WTC11 (cell line): ENCODE measurements at regions not wholly inside any gene's neighbourhood (a gene's known extent, or its start where the extent isn't known, plus 50 kb on each side); places are given as distances from the start of the nearest gene placed in this dataset.

ENCODE experiments used
- ATAC-seq: fragments of 200-7000 bp; cut with Tn5 transposase; 2 replicates; pipeline ENCODE4 v1.10.0; 2021; ENCODE audit warnings: mild to moderate bottlenecking, moderate library complexity
- CTCF ChIA-PET: fragments of 300-600 bp; sonication (Branson Sonifier 250); formaldehyde crosslinking; loops from one replicate; lab custom pipeline; 2021; ENCODE audit warnings: antibody characterized with exemption; lab: Charles Lee
- POLR2A ChIA-PET: fragments of 350-600 bp; sonication (Branson Sonifier 250); formaldehyde crosslinking; loops from one replicate; lab custom pipeline; 2021; ENCODE audit warnings: antibody characterized with exemption; lab: Charles Lee
- DNase-seq: peaks from one replicate; pipeline ENCODE4 v3.0.0; 2021; ENCODE audit warnings: low spot score
- H3K27ac Mint-ChIP-seq: 2 replicates; pipeline ENCODE4 v1.8.0; 2021; ENCODE audit warnings: mixed read lengths
- H3K27me3 Mint-ChIP-seq: 2 replicates; pipeline ENCODE4 v1.8.0; 2021; ENCODE audit warnings: low read depth, mild to moderate bottlenecking, moderate library complexity, mixed read lengths
- H3K36me3 Mint-ChIP-seq: 2 replicates; pipeline ENCODE4 v1.8.0; 2021; ENCODE audit warnings: mixed read lengths
- H3K4me1 Mint-ChIP-seq: 2 replicates; pipeline ENCODE4 v1.8.0; 2022; ENCODE audit warnings: mixed read lengths
- H3K4me3 Mint-ChIP-seq: 2 replicates; pipeline ENCODE4 v1.8.0; 2021; ENCODE audit warnings: mild to moderate bottlenecking, moderate library complexity, mixed read lengths
- H3K9me3 Mint-ChIP-seq: 2 replicates; pipeline ENCODE4 v1.8.0; 2021; ENCODE audit warnings: mixed read lengths
- ATF1 ChIP-seq: sonication (generic); formaldehyde crosslinking; IDR thresholded peaks from 2 replicates; pipeline ENCODE4 v1.8.1; 2023; ENCODE audit warnings: mild to moderate bottlenecking, moderate library complexity, missing genetic modification reagents
- ELF4 ChIP-seq: sonication (generic); formaldehyde crosslinking; IDR thresholded peaks from 2 replicates; pipeline ENCODE4 v1.8.1; 2022; ENCODE audit warnings: low read depth, mild to moderate bottlenecking, moderate library complexity, missing genetic modification reagents
- ESRRA ChIP-seq: sonication (generic); formaldehyde crosslinking; IDR thresholded peaks from 2 replicates; pipeline ENCODE4 v1.8.1; 2022; ENCODE audit warnings: mild to moderate bottlenecking, missing genetic modification reagents, borderline replicate concordance
- IRF2 ChIP-seq: sonication (generic); formaldehyde crosslinking; IDR thresholded peaks from 2 replicates; pipeline ENCODE4 v1.8.0; 2022; ENCODE audit warnings: low read depth, missing genetic modification reagents, borderline replicate concordance
- JAZF1 ChIP-seq: fragments of 250-450 bp; sonication (Bioruptor Pico); IDR thresholded peaks from 2 replicates; pipeline ENCODE4 v1.9.0; 2021; ENCODE audit warnings: moderate library complexity, mild to moderate bottlenecking, inconsistent platforms
- JUN ChIP-seq: sonication (generic); formaldehyde crosslinking; IDR thresholded peaks from 2 replicates; pipeline ENCODE4 v1.8.0; 2023; ENCODE audit warnings: mild to moderate bottlenecking, missing genetic modification reagents
- NFATC4 ChIP-seq: fragments of 250-450 bp; sonication (Bioruptor Pico); IDR thresholded peaks from 2 replicates; pipeline ENCODE4 v1.9.0; 2021; ENCODE audit warnings: mild to moderate bottlenecking
- SMAD4 ChIP-seq: sonication (generic); formaldehyde crosslinking; IDR thresholded peaks from 2 replicates; pipeline ENCODE4 v1.8.0; 2022; ENCODE audit warnings: mild to moderate bottlenecking, missing genetic modification reagents
- SOX15 ChIP-seq: fragments of 250-450 bp; sonication (Bioruptor Pico); IDR thresholded peaks from 2 replicates; pipeline ENCODE4 v1.9.0; 2021; ENCODE audit warnings: mild to moderate bottlenecking
- ZNF121 ChIP-seq: sonication (generic); formaldehyde crosslinking; IDR thresholded peaks from 2 replicates; pipeline ENCODE4 v1.8.0; 2023; ENCODE audit warnings: missing genetic modification reagents
- ZNF219 ChIP-seq: sonication (generic); formaldehyde crosslinking; IDR thresholded peaks from 2 replicates; pipeline ENCODE4 v1.8.0; 2023; ENCODE audit warnings: missing genetic modification reagents, mild to moderate bottlenecking, borderline replicate concordance
- ZNF232 ChIP-seq: sonication (generic); formaldehyde crosslinking; IDR thresholded peaks from 2 replicates; pipeline ENCODE4 v1.8.0; 2022; ENCODE audit warnings: mild to moderate bottlenecking, missing genetic modification reagents
- ZNF263 ChIP-seq: sonication (generic); formaldehyde crosslinking; IDR thresholded peaks from 2 replicates; pipeline ENCODE4 v1.8.1; 2022; ENCODE audit warnings: low read depth, mild to moderate bottlenecking, moderate library complexity, missing genetic modification reagents
- ZNF416 ChIP-seq: fragments of 250-450 bp; sonication (Bioruptor Pico); IDR thresholded peaks from 2 replicates; pipeline ENCODE4 v1.9.0; 2021; ENCODE audit warnings: mild to moderate bottlenecking, inconsistent platforms
- TF ChIP-seq, protein P1 (sequence below): fragments of 250-450 bp; sonication (Bioruptor Pico); IDR thresholded peaks from 2 replicates; pipeline ENCODE4 v1.9.0; 2021; ENCODE audit warnings: mild to moderate bottlenecking
- TF ChIP-seq, protein P2 (sequence below): fragments of 250-450 bp; sonication (Bioruptor Pico); IDR thresholded peaks from 2 replicates; pipeline ENCODE4 v1.9.0; 2021; ENCODE audit warnings: moderate library complexity, mild to moderate bottlenecking, inconsistent platforms, borderline replicate concordance
- TF ChIP-seq, protein P3 (sequence below): sonication (generic); formaldehyde crosslinking; IDR thresholded peaks from 2 replicates; pipeline ENCODE4 v1.8.1; 2023; ENCODE audit warnings: mild to moderate bottlenecking, missing genetic modification reagents, borderline replicate concordance
- TF ChIP-seq, protein P4 (sequence below): sonication (generic); formaldehyde crosslinking; IDR thresholded peaks from 2 replicates; pipeline ENCODE4 v1.8.0; 2022; ENCODE audit warnings: mild to moderate bottlenecking, missing genetic modification reagents

DNA sequence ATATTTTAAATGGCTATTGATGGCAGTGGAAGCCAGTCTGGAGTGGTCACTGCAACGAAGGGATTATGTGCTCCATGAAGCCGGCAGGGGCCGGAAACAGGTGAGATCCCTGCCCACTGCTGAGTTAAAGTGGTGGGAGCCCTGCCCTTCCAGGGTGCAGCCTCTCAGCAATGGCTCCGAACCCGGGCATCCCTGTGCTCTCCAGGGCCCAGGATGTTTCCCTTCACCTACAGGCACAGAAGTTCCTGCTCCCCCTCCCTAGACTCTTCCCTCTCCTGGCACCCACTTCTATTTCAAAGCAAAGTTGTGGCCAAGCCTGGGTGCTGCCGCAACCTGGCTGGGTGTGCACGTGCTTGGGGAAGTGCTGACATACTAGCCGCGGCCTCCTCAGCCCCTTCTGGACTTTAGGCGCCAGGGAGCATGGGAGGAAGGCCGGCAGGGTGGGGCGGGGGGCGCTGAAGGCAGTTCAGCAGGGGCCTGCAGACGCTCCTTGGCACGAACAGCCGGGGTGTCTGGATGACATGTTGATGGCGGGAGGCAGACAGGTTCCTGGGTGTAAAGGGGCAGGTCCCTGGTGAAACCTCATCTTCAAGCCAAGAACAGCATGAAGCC is 452.3 kb downstream of the HTR1B start:
- H3K4me3 Mint-ChIP-seq, result no peak overlapping the region
- DNase-seq (no peak), ATAC-seq (no peak)
- H3K9me3 Mint-ChIP-seq, result peaks cover 21% of the 10 kb centered on the region
- ChIA-PET POLR2A (no interaction called here), CTCF (no interaction called here)
- H3K27ac Mint-ChIP-seq, result no peak overlapping the region
- H3K4me1 Mint-ChIP-seq, result no peaks in the 10 kb centered on the region
- TF ChIP-seq, protein P1, sequence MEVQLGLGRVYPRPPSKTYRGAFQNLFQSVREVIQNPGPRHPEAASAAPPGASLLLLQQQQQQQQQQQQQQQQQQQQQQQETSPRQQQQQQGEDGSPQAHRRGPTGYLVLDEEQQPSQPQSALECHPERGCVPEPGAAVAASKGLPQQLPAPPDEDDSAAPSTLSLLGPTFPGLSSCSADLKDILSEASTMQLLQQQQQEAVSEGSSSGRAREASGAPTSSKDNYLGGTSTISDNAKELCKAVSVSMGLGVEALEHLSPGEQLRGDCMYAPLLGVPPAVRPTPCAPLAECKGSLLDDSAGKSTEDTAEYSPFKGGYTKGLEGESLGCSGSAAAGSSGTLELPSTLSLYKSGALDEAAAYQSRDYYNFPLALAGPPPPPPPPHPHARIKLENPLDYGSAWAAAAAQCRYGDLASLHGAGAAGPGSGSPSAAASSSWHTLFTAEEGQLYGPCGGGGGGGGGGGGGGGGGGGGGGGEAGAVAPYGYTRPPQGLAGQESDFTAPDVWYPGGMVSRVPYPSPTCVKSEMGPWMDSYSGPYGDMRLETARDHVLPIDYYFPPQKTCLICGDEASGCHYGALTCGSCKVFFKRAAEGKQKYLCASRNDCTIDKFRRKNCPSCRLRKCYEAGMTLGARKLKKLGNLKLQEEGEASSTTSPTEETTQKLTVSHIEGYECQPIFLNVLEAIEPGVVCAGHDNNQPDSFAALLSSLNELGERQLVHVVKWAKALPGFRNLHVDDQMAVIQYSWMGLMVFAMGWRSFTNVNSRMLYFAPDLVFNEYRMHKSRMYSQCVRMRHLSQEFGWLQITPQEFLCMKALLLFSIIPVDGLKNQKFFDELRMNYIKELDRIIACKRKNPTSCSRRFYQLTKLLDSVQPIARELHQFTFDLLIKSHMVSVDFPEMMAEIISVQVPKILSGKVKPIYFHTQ (CRISPR knock-in tag), result no peak
- no peak for TF ChIP-seq ATF1 (CRISPR knock-in tag)
- no peaks in the 10 kb centered on the region for H3K27me3 Mint-ChIP-seq
- H3K36me3 Mint-ChIP-seq, result peaks cover 6% of the 10 kb centered on the region

DNA sequence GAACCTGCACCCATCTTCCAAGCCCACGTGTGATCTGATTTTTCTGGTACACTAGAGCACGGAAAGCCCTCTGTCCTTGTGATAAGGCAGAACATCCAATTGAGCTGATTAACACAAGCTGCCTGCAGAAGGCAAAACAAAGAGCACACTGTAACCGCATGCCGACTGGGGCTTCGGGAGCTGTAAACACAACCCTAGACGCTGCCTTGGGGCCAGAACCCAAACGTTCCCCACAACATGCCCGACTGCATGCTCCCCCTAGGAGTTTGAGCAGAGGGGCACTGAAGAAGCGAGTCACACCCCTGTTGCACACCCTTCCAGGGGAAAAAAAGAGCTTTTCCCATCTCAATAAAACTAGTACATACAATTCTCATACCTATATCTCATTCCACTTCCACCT is 470.7 kb downstream of the HTR1B start:
- peaks cover 24% of the 10 kb centered on the region for H3K9me3 Mint-ChIP-seq
- DNase-seq, result peak; percentile 27
- ChIA-PET POLR2A (no interaction called here), CTCF (no interaction called here)
- peaks cover 9% of the 10 kb centered on the region; the same call in 1 of the 2 replicates for H3K27me3 Mint-ChIP-seq
- no peak overlapping the region for H3K27ac Mint-ChIP-seq
- peak; percentile 90 for ATAC-seq
- TF ChIP-seq JUN (CRISPR knock-in tag) (no peak), NFATC4 (no peak), SOX15 (CRISPR knock-in tag) (no peak), IRF2 (CRISPR knock-in tag) (no peak), JAZF1 (CRISPR knock-in tag) (no peak), ZNF121 (CRISPR knock-in tag) (no peak), SMAD4 (CRISPR knock-in tag) (no peak), ZNF219 (CRISPR knock-in tag) (no peak), ZNF416 (CRISPR knock-in tag) (no peak), ATF1 (CRISPR knock-in tag) (no peak), ZNF232 (CRISPR knock-in tag) (no peak), ESRRA (no peak), ZNF263 (CRISPR knock-in tag) (no peak), ELF4 (no peak)
- TF ChIP-seq, protein P2, sequence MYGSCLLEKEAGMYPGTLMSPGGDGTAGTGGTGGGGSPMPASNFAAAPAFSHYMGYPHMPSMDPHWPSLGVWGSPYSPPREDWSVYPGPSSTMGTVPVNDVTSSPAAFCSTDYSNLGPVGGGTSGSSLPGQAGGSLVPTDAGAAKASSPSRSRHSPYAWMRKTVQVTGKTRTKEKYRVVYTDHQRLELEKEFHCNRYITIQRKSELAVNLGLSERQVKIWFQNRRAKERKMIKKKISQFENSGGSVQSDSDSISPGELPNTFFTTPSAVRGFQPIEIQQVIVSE (CRISPR knock-in tag), result no peak
- TF ChIP-seq, protein P3, sequence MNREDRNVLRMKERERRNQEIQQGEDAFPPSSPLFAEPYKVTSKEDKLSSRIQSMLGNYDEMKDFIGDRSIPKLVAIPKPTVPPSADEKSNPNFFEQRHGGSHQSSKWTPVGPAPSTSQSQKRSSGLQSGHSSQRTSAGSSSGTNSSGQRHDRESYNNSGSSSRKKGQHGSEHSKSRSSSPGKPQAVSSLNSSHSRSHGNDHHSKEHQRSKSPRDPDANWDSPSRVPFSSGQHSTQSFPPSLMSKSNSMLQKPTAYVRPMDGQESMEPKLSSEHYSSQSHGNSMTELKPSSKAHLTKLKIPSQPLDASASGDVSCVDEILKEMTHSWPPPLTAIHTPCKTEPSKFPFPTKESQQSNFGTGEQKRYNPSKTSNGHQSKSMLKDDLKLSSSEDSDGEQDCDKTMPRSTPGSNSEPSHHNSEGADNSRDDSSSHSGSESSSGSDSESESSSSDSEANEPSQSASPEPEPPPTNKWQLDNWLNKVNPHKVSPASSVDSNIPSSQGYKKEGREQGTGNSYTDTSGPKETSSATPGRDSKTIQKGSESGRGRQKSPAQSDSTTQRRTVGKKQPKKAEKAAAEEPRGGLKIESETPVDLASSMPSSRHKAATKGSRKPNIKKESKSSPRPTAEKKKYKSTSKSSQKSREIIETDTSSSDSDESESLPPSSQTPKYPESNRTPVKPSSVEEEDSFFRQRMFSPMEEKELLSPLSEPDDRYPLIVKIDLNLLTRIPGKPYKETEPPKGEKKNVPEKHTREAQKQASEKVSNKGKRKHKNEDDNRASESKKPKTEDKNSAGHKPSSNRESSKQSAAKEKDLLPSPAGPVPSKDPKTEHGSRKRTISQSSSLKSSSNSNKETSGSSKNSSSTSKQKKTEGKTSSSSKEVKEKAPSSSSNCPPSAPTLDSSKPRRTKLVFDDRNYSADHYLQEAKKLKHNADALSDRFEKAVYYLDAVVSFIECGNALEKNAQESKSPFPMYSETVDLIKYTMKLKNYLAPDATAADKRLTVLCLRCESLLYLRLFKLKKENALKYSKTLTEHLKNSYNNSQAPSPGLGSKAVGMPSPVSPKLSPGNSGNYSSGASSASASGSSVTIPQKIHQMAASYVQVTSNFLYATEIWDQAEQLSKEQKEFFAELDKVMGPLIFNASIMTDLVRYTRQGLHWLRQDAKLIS (CRISPR knock-in tag), result no peak
- TF ChIP-seq, protein P1 (CRISPR knock-in tag), result no peak
- TF ChIP-seq, protein P4, sequence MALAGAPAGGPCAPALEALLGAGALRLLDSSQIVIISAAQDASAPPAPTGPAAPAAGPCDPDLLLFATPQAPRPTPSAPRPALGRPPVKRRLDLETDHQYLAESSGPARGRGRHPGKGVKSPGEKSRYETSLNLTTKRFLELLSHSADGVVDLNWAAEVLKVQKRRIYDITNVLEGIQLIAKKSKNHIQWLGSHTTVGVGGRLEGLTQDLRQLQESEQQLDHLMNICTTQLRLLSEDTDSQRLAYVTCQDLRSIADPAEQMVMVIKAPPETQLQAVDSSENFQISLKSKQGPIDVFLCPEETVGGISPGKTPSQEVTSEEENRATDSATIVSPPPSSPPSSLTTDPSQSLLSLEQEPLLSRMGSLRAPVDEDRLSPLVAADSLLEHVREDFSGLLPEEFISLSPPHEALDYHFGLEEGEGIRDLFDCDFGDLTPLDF (CRISPR knock-in tag), result no peak
- H3K36me3 Mint-ChIP-seq, result peaks cover 3% of the 10 kb centered on the region; the same call in 1 of the 2 replicates
- H3K4me1 Mint-ChIP-seq, result no peaks in the 10 kb centered on the region
- no peak overlapping the region for H3K4me3 Mint-ChIP-seq
